Skeletal muscle cell (primary cell): ENCODE measurements at regions not wholly inside any gene's neighbourhood (a gene's known extent, or its start where the extent isn't known, plus 50 kb on each side); places are given as distances from the start of the nearest gene placed in this dataset.
"Not testable (repeated sequence)": the region's sequence is repeated elsewhere in the genome, so short reads cannot be mapped to it uniquely, and the experiment has no call there.

ENCODE experiments used
- DNase-seq: peaks from one replicate; pipeline ENCODE4 v3.0.0-alpha.2; 2010; ENCODE audit warnings: low read depth
- H3K4me3 ChIP-seq: 2 replicates; pipeline ENCODE4 v1.5.1; 2011; ENCODE audit warnings: low read depth, mild to moderate bottlenecking, control low read depth, low read length, moderate library complexity

DNA sequence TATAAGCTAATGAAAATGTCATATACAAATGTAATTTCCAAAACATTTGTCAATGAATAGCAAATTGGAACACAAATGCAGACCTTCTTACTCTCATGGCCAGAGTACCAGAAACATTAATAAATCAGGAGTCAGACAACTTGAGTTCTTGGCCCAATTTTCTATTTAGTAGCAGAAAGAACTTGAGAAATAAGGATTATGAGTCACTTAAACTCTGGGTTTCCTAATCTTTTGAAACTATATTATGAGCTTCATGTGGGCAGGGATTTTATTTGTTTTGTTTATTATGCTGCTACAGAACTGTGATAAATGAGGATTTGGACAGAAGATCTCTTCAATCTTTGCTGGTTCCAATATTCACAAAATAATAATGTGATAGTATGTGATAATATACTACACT is 686.7 kb downstream of the NR4A2 start:
- no peak for DNase-seq
- H3K4me3 ChIP-seq = no peak overlapping the region

DNA sequence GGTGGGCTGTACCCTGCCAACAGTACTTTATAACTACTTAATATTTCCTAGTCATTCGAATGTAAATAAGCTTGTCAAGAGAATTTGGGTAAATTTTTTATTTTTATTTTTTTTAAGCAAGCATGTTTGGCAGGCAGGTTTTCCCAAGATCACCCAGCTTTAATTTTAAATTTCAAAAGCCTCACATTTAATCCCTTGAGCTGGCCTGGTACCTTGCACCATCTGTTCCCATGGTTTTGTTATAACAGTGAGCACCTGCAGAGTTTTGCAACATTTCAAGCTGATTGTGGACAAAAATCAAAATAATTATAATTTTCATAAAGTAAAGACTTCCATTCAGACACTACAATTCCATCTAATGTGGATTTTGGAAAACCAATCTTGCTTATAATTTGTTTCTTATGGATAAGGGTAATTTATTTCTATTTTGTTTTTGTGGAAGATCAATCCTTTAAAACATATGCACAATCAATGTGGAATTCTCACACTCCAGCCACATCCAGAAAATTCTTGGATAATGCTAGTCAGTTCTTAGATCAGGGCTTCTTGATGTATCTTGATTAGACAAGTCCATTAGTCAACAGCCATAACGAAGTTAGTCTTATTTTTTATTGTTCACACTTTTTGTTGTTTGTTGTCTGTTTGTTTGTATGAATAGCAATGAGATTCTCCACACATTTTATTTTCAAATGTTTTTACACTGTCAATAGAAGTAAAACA is 689.3 kb downstream of the NR4A2 start:
- DNase-seq = no peak
- H3K4me3 ChIP-seq = no peak overlapping the region

DNA sequence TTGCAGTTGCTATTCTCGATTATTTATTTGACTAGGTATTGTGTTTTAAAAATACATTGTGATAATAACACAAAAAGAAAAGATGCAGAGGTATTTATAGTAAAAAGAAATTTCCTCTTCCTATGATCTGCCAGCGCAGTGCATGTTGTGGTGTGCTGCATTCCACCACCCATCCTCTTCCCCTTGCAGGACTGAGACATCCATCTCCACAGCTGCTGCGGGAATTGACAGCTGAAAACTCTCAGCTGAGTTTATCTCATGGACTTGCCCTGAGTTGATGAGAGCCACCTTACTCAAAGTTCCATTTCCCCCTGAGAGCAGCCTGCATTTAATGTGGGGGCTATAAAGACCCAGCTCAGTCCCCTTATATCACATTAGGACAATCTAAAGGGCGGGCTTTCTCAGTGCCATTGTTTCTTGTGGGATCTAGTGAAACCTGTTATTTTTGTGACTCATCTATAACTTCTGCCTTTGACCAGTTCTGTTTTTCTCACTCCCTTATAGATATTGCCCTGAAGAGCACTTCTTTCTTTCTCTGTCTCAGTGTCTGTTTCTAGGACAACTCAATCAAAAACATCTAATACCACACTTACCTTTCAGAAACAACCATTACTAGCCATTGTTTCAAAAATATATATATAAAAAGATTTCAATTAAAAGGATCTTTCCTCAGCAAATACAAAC is 698.5 kb downstream of the NR4A2 start:
- no peak for DNase-seq
- no peak overlapping the region for H3K4me3 ChIP-seq

DNA sequence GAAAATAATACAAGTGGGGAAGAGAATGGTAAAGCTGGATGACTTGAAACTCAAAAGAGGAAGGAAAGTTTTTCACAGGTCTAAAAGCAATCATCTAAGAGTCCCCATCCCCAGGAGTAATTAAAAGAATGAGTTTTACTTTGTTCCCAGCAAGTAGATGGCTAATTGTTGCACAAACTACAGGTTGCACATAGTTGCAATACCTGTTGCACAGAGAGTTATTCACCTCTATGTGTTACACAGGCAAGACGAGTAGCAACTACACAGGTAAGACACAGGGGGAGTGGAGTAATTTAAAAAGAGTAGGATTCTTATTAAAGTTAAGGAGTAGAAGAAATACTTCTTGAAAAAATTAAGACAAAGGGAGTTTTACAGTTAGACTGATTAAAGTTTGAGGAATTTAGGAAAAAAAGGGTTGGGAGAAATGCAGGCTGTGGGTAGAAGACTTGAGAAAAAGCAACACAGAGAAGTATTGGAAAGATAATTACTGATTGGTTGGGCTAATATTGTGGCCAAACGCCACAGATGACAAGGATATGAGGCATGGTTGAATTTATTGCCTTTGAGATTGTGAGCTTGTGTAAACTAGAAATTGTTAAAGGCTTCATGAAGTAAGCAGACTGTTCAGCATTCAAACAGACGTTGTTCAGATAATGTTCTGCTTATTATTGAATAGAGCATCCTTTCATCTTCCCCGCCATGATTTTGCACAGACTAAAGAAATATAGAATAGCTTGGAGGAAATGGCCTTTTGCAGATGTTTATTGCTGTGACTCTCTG is 699.3 kb downstream of the NR4A2 start:
- no peak for DNase-seq
- H3K4me3 ChIP-seq = no peak overlapping the region

DNA sequence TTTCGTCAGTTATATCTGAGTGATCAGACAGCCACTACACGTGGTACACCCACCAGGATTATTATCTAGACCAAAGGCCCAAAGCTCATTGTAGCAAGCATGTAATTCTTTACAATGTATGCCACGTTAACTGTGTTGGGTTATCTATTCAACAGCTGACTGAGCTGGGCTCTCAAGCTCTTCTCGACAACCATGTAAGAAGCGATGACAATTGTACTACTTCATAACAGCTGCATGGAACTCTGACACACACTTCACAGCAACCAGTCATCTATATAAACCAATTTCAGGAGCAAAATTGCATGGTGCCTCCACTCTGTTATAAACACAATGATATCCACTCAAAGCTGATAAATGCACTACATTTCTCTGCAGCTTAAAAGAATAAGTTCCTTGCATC is 701.8 kb downstream of the NR4A2 start:
- no peak overlapping the region for H3K4me3 ChIP-seq
- no peak for DNase-seq

DNA sequence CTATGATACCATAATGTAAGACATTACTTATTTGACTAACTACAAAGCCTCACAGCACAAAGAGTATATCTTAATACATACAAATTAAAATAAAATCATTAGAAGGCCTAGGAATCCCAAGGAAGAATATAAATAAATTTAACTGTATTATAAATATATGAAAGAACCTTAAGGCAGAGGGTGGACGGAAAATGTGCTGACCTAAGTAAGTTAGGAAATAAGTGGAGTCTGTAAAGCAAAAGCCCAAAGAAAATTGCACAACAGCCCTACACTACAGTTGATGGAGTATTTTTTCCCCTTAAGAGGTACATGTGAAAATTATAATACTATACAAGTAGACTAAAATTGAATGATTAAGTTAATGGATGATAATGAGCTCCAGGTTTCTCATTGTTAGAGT is 710.1 kb downstream of the NR4A2 start:
- no peak overlapping the region for H3K4me3 ChIP-seq
- no peak for DNase-seq

DNA sequence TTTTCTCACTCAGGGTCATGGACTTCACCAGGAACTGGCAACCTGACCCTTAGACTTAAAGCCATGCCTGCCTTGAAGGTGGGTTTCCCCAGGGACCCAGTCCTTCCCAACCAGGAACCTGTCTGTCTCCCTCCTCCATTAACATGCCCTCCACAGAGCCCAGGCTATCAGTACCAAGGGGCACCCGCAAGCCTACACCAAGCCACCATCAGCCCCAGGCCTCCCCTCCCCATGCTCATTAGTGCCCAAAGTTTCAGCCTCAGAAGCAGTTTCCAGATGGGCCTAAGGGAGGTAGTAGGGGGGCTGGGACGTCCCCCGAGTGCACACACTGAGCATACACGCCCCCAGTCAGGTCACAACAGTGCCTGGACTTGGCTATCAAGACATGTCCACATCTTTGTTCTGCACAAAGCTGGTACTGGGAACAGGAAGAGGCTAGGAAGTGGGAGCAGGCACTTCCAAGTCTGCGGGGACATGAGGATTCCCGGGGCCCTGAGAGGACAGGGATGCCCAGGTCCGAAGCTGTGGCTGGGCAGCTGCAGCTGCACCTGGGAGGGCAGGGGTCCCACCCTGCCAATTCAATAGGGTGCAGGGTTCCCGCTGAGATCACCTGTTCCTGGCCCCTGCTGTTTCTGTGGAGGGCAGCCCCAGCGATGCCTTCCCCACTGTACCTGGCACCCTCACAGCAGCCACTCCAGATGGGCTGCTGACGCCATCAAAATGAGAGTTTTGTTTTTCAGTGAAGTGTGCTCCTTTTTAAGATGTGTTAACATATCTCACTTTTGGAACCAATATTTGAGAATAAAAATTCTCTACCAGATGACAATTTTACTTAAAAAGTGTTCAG is 731.4 kb downstream of the NR4A2 start:
- H3K4me3 ChIP-seq = no peak overlapping the region
- no peak for DNase-seq

DNA sequence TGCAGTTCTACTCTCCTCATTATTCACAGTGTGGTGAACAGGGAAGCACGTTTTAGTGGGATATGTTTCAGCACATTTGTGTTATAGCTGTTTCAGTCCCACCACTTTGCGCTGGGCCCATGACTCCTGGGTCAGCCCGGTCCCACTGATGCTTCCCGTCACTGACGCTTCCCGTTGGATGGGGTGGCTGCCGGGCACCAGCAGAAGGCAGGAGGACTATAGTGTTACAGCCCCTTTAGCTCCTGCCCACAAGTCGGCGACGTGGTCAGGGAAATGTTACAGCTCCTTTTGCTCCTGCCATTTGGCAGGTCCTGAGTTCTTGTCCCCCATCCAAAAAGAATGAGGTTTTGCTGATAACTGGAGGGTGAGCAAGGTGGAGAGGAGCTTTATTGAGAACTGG is 732.2 kb downstream of the NR4A2 start:
- H3K4me3 ChIP-seq = no peak overlapping the region
- DNase-seq = no peak

DNA sequence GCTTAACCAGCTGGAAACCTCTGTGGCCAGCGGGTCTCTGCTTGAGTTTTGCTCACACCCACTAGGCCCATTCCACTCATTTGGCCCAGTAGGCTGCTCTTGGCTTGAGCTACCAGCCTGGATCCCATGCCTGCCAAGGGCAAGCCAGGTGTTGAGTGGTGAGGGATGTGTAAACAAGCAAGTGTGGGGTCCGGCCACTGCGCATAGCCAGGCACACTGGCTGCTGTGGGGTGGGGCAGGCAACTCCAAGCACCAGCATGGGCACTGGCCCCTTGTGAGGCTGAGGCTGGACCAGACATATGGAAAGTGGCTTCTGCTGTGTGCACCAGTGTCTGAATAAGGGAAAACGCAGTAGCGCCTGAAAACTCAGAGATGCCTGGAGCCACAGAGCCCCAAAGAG is 732.7 kb downstream of the NR4A2 start:
- no peak for DNase-seq

DNA sequence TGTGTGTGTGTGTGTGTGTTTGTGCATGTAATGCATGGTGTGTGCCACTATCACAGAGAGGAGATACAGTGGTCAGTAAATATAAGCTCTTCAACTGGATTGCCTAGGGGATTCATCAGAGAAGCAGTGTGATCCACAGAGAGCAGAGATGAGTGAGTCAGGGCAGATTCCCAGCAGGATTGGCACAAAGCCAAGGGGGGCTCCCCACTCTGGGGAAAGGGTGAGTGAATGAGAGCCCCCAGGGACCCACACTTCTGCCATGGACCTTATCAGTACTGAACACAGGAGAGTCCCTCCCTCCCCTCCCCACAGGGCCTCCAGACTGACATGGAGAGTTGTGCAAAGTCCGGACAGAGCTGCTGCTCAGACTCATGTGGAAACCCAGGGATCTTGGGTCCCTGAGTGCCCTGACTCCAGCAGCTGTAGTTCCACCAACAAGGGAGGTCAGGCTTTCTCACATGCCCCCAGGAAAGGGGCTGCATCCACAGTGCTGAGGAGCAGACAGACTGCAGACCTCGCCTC is 748.8 kb downstream of the NR4A2 start:
- no peak for DNase-seq
- no peak overlapping the region for H3K4me3 ChIP-seq

More for the DNA sequence above, 732.7 kb downstream of the NR4A2 start:
- H3K4me3 ChIP-seq = no peak overlapping the region

DNA sequence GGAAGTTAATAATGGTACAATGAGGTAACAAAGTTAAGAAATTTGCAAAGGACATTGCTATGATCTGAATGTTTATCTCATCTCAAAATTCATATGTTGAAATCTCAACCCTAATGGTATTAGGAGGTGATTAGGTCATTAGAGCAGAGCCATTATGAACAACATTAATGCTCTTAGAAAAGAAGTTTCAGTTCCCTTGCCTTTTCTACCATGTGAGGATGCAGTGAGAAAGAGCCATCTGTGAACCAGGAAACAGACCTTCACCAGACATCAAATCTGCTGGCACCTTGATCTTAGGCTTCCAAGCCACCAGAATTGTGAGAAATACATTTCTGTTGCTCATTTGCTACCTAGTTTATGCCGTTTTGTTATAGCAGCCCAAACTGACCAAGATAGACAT is 757.6 kb downstream of the NR4A2 start:
- no peak for DNase-seq
- H3K4me3 ChIP-seq = no peak overlapping the region

DNA sequence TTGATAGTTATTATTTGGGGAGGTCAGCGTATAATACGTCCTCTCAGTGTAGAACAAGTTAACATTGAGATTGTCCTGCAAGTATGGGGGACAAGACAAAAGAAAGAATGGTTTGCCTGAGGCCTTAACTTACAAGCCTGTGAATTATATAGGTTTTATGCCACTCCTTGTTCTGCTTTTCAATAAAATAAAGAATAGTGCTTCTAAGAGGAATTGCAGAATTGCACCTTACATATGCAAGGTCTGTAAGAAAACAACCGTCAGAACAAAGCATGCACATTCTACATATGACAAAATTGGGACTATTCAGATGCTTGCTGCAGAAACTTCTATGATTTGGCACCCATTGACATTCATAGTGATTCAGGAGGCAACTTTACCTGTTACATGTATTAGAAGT is 785.0 kb downstream of the NR4A2 start:
- no peak for DNase-seq
- no peak overlapping the region for H3K4me3 ChIP-seq

DNA sequence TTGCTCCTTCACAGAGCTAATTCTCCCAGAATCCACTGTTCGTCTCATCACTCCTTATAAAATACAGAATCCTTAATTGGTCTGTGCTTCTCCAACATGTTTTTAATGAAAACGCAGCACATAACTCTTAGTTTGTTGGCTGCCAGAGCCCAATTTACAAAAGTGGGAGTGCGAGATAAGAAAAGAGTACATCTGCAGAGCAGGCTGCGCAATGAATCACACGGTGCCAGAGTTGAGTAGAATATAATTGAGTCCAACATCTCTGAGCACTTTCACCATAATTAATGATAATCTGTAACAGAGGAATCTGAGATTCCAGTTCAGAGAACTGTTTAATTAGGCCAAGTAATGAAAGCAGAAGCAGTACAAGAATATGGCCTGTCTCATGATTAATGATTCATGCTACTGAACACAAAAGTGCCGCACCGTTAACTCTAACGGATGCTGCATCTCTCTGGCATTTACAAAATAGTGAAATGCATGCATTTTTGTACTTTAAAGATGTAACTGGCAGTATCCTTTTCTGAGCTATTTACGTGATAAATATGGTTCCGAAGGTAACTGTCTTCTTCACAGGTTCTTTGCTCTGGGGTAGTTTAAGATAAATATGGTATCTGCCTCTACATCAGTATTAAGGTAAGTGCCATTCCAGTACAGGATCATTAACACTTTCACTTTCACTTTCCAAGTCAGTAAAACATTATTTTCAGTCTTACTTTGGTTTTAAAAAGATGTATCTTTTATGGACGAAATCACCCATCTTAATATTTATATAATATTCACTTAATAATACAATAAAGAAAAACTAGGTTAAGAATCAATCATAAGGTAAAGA is 785.6 kb downstream of the NR4A2 start:
- peak overlapping the region; percentile 33 for H3K4me3 ChIP-seq
- no peak for DNase-seq

DNA sequence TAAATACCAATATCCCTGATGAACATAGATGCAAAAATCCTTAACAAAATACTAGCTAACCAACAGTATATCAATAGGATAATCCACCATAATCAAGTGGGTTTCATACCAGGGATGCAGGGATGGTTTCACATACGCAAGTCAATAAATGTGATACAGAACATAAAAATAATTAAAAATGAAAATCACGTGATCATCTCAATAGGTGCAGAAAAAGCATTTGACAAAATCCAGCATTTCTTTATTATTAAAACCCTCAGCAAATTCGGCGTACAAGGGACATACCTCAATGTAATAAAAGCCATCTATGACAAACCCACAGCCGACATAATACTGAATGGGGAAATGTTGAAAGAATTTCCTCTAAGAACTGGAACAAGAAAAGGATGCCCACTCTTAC is 793.5 kb downstream of the NR4A2 start:
- not testable (repeated sequence) for DNase-seq, H3K4me3 ChIP-seq

DNA sequence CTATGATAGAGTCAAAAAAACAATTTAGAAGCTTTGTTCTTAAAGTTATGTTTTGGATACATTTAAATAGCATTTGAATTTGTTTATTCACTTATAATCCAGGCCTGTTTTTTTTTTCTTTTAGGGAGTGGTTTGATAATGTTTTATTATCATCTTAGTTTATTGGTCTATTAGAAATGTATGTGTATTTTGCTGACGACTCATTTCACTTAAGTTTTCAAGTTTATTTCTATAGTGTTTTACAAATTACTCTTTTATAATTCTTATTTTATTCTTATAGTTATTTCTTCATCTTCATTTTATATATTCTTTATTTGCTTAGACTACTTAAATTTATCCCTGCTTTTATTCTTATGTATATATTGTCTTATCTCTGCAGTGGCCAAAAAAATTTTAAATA is 804.5 kb downstream of the NR4A2 start:
- no peak overlapping the region for H3K4me3 ChIP-seq
- DNase-seq = no peak

DNA sequence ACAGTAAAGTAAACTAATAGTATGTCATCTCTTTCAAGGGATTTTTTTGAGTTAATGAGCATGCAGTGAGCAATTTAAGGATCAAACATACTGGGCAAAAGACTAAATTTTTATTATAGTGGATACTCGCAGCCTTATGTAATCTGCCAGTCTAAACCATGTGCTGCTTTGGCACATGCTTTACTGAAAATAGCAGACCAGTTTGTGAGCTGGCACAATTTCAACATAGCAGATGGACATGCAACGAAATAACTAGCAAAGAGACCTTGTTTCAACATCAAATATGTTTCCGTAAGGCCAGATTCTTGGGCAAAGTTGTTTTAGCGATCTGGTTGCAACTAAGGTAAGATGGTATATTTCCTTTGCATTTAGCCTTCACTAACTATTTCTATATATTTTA is 807.3 kb downstream of the NR4A2 start:
- H3K4me3 ChIP-seq = no peak overlapping the region
- DNase-seq = no peak

DNA sequence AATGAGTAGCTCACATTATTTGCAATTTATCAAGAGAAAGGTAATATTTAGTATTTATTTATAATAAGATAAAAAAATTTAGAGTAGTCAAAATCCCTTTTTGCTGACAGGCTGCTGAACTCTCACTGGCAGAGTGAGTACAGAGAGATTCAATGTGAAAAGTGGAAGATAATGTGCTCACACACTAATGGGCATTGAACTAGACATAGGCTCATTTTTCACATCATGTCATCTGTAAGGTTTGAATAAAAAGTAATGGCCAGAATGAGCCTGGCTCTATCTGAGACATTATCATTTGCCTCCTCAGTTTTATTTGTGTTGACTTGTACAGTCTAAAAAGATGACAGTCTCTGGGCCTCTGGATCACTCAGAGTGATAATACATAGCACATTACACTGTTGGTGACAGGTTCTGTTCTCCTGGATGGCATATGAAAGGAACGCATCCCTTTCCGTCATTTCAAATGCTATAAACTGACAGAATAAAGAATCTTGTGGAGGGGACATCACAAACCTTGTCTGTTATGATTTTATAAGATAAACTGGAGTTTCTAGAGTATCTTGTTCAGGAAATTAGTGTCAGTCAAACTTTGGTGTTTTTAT is 812.9 kb downstream of the NR4A2 start:
- DNase-seq = no peak
- H3K4me3 ChIP-seq = no peak overlapping the region

DNA sequence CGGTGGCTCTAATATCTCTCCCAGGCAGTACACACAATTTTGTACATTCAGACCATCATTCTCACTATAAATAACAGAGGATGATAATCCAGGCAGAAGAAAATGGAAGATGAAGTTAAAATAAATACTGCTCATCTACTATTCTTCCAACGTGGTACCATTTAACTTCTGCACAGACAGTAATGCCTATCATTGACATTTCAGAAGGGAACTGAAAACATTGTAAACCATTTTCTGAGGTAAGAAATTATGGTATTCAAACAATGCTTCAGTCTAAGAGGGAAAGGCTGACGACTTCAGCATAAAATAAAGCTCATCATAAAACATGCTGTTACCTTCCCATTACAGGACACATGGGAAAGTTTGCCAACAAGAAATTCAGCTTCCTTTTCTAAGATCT is 814.4 kb downstream of the NR4A2 start:
- H3K4me3 ChIP-seq = no peak overlapping the region
- no peak for DNase-seq
